ENCODE measurements at regions not wholly inside any gene's neighbourhood (a gene's known extent, or its start where the extent isn't known, plus 50 kb on each side); places are given as distances from the start of the nearest gene placed in this dataset.
A peak's percentile ranks its signal among the peaks of the same experiment; 100 is the strongest.
"Not testable (repeated sequence)": the region's sequence is repeated elsewhere in the genome, so short reads cannot be mapped to it uniquely, and the experiment has no call there.

DNA sequence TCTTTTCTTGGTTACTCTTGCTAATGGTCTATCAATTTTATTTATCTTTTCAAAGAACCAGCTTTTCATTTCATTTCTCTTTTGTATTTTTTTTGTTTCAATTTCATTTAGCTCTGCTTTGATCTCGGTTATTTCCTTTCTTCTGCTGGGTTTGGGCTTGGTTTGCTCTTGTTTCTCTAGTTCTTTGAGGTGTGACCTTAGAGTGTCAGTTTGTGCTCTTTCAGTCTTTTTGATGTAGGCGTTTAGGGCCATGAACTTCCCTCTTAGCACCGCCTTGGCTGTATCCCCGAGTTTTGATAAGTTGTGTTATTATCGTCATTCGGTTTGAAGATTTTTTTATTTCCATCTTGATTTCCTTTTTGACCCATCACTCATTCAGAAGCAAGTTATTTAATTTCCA is 265.5 kb downstream of the VAPA start:
- intact Hi-C loops (cut with DNase I); DNase-seq; ATAC-seq: not testable (repeated sequence)

DNA sequence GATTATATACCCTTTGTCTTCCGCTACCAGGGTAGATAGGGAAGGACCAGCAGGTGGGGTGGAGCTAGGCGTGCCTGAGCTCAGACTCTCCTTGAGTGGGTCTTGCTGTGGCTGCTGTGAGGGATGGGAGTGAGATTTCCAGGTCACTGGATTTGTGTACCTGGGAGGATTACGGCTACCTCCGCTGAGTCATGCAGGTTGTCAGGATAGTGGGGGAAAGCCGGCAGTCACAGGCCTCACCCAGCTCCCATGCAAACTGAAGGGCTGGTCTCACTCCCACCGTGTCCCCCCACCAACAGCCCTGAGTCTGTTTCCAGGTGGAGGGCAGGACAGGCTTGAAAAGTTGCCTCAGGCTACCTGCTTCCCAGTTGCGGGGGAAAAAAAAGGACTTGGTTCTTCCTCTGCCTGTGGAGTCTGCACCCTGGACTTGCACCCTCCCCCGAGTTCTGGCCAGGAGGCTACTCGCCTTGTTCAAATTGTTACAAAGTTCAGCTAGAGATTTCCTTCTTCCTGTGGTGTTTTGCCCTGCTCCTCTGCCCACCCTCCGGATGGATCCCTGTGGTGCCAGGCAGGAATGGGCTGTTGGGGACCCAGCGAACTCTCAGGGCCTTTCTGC is 268.3 kb downstream of the VAPA start:
- ATAC-seq (no peak), DNase-seq (no peak)
- intact Hi-C loops (cut with DNase I) = loop anchor here in 1 of 2 donors (10.0 kb wide), 1 partner anchor 57 kb away; no protein-coding TSS in a partner anchor

DNA sequence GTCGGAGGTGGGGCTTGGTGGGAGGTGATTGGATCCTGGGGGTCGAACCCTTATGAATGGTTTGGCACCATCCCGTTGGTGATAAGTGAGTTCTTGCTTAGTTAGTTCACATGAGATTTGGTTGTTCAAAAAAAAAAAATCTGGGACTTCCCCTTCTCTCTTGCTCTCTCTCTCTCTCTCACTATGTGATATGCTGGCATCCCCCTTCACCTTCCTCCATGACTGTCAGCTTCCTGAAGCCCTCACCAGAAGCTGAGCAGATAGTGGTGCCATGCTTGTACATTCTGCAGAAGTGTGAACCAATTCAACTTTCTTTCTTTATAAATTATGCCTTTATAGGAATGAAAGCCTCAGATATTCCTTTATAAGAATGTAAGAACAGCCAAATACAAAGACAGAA is 269.7 kb upstream of the APCDD1 start:
- intact Hi-C loops (cut with DNase I) = loop anchor here in 1 of 2 donors (10.0 kb wide), 1 partner anchor 60 kb away; no protein-coding TSS in a partner anchor
- DNase-seq (no peak), ATAC-seq (no peak)

DNA sequence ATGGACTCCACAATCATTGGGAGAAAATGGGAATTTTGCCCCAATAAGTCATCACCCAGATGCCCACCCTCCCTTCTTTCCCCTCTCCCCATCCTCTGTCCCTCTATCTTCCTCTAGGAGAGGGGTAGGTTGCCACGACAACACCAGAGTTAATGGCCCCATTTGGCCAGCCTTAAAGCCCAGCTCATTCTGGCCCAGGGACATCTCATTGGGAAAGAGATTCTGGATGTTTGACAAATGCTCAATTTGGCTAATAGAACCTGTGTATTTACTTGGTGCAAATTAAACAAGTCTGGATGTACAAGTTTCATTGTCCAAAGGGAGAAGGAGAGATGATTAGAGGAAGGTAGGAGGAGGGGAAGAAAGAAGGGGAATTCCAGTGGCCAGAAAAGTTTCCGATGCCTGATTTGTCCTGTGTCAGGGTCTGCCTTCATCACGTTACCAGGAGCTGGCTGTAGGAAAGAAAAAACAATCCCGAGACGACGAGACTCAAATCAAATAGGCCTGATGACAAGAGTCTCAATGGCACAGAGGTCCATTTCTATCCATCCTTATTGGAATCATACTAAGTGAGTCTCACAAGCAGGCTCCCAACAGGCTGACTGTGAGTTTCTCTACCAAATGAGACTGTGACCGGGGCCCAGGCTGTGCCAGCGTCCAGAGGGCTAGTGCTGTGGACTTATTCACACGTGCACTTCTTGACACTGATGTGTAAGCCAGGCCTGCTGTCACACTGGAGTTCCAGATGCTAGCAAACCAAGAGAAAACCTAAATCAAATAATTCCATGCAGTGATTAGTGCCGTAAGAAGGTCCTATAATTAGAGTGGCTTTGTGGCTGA is 265.2 kb upstream of the APCDD1 start:
- DNase-seq (no peak), ATAC-seq (peak; percentile 54 to 80)
- intact Hi-C loops (cut with DNase I) = loop anchor here in 1 of 2 donors (10.0 kb wide), 1 partner anchor 64 kb away; no protein-coding TSS in a partner anchor

DNA sequence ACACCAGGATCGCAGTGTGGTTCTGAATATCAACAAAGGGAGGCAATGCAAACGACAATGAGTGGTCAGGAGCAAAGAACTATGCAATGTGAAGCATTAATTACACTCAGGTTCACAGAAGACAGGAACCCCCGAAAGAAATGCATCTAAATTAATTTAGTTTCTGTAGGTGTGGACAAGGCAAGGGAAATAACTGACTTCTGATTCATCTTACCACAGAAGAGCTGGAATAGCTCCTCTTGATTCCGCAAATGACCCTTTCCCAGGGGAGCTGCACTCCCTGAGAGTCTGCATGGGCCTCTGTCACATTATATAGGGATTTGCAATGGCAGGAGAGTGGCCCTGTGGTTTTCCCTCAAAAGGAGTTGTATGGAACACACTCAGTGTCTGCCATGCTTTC is 263.9 kb upstream of the APCDD1 start:
- DNase-seq (no peak), ATAC-seq (no peak)
- intact Hi-C loops (cut with DNase I) = no loop called here

DNA sequence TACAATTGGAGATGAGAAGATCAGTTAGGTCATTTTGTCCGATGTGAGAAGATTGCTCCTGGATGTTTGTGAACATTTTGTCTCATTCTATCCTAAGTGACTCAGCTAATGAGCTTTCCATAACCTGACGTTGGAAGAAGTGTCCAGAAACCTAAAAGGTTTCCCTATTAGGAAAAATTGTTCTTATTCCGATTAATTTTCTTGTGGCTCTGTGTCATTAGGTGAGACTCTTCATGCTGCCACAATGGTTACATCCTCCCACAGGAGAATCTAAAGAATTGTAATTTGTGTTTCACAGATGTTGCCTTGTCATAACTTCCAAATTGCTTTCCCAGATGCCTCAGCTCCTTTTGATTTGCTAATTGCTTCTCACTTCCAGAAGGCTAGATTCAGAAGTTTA is 261.0 kb upstream of the APCDD1 start:
- no peak for DNase-seq
- intact Hi-C loops (cut with DNase I) = no loop called here
- no peak for ATAC-seq

DNA sequence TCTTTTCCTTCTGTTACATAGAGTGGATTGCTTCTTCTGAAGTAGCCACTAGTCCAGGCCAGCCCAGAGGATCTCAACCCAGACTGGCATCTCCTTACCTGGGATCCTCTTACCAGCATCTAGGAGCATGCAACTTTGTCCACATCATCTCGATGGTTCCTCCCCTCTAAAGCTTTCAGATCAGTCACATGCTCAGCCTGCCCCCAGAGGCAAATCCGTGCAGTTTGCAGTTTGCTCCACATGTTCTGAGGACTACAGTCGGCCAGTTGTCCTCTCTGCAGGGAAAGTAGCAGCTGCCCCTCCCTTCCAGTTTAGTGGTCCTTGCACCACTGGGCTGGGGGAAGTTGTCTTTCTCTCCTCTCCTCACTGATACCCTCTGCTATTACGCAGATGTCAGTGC is 259.8 kb upstream of the APCDD1 start:
- intact Hi-C loops (cut with DNase I) = no loop called here
- DNase-seq = no peak
- peak in 1 of 2 donors; percentile 15 for ATAC-seq

DNA sequence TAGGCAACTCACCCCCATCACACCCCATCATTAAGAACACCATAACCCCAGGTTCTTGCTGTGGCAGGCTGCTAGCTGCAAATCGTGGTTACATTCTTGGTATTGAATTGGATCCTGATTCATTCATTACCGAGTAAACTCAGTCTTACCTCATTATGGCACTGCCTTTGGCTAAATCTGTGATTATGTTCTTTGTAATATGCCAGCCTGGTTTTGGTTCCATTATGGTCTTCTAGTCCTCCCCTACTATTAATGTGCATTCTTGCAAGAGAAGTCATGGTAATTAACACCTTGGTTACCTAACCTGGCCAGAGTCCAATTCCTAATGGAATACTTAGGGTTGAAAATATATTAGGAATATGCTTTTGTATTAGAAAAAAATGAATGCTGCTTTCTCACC is 258.9 kb upstream of the APCDD1 start:
- intact Hi-C loops (cut with DNase I) = no loop called here
- ATAC-seq (no peak), DNase-seq (no peak)

DNA sequence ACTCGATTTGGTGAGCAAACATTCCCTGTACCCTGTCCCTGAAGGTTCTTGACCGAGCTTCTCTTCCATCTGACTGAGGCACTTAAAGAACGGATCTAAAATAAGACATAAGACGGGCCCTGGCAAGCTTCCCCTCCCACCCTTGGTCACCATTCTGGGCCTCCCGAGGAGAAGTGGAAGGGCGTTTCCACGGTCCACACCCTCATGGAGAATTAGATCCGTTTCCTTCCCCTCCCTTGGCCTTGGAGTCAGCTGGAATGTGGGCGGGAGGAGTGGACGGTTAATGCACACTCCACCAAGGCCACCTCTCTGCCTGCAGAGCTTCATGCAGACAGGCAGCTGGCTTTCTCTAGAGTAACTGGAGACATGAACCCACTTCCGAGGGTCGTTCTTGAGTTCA is 257.3 kb upstream of the APCDD1 start:
- intact Hi-C loops (cut with DNase I) = no loop called here
- ATAC-seq = peak in 1 of 2 donors; percentile 70
- peak; percentile 57 for DNase-seq

DNA sequence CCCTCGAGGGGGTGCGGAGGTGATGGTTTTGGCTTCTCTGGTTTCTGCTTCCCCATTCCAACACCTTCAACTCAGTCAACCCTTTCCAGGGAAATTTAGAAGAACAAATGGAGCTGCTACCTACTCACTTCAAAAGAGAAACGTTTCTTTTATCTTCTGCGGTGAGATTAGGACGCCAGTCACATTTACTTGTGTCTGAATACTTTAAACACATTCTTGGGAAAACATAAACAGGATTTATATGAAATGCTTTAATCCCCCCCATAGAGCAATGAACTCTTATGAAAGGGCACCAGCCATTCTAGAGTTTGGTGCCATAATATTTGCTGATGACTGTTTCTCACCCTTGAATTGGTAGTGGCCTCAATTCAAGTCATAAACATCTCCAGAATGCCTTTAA is 253.2 kb upstream of the APCDD1 start:
- ATAC-seq (no peak), DNase-seq (no peak)
- intact Hi-C loops (cut with DNase I) = no loop called here

DNA sequence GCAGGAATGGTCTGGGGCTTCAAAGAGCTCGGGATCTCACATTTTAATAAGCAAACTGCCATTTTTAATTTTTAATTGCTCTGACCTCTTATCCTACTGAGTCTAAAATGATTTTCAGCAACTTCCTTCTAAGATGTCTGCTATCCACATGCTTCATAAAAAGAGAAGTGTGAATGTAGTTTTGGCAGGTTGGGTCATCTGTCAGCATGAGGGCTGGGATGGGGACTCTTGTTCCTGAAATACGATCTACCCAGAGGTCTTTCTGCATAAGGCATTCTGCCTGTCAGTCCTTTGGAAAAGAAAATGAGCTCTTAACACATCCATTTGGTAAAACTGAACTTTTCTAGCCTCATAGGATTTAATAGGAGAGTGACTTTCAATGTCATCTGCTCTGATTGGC is 252.8 kb upstream of the APCDD1 start:
- intact Hi-C loops (cut with DNase I) = no loop called here
- DNase-seq = no peak
- no peak for ATAC-seq

DNA sequence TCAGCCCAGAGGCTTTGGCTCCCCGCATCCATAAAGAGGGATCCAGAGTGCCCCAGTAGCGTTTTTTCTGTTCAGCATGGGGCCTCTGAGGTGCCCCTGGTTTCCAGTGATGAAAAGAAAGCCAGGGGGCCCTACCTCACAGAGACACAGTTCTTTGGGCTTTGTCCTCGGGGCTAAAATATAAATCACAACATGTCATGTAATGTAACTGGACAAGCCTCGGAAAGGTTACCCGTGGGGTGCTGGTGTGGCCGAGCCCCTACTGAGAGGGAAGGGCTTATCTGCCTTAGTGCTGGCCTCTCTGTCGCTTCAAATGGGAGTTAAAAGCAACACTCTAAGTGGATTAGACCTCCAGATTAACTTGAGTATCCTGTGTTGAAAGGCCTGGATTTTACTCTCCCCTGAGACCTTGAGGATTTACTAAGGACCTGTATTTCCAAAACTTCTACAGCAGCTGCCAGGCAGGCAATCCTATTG is 251.6 kb upstream of the APCDD1 start:
- intact Hi-C loops (cut with DNase I) = no loop called here
- ATAC-seq (no peak), DNase-seq (no peak)

DNA sequence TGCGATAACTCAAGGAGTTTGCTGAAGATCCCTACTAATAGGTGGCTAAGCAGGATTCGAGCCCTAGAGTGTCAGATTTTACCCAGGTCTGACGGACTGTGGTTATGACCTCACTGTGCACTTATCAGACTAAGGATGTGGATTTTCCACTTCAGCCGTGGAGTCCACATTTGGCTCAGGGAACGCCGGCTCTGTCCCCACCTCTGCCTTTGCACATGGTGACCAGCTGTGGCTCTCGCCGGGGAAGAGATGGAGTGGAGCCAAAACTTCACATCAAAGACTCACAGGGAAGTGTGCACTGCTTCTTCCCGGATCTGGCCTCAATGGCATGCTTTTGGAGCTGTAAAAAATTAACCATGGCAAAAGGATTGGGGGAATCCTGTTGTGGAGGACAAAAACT is 249.3 kb upstream of the APCDD1 start:
- ATAC-seq = peak in 1 of 2 donors; percentile 53
- intact Hi-C loops (cut with DNase I) = no loop called here
- DNase-seq = peak; percentile 48

DNA sequence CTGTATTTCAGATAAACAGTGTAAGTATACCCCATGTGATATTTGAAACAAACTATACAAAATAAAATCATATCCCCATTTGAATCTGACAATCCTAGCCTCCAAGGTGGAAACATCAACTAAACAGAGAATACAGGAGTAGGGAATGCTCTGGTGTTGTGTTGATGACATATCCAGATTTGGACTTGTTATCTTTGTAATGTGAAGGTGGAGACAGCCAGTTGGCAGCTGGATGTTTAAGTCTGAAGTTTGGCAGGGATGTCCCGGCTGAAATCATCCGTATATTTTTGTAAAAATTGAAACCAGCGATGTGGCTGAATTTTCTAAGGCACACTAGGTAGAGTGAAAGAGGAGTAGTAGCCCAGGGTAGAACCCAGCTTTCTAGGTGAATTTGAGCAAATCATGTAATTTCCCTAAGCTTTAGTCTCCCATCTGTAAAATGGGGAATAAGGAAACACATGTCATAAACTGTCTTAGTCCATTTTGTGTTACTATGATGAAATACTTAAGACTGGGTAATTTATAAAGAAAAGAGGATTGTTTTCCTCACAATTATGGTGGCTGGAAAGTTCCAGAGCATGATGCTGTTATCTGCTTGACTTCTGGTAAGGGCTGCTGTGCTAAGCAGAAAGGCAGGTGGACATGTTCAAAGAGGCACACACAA is 246.6 kb upstream of the APCDD1 start:
- intact Hi-C loops (cut with DNase I) = no loop called here

DNA sequence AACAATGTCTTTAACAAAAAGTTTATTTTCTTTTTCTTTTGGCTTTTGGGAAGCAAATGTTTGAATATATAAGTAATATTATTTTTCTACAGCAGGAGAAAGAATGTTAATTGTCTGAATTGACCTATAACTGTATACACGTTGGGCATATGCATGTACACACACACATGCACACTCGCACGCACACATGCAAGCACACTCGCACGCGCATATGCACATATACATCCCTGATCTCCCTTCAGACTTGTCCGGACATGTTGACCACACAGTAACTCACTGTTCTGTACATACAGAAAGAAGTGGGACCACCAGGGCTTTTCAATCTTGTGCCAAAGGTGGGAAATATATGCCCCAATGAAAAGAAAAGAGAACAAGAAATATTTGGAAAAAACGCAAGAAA is 245.1 kb upstream of the APCDD1 start:
- DNase-seq = no peak
- no peak for ATAC-seq
- intact Hi-C loops (cut with DNase I) = no loop called here

More for the DNA sequence above, 246.6 kb upstream of the APCDD1 start:
- ATAC-seq (peak; percentile 70 to 85), DNase-seq (no peak)

DNA sequence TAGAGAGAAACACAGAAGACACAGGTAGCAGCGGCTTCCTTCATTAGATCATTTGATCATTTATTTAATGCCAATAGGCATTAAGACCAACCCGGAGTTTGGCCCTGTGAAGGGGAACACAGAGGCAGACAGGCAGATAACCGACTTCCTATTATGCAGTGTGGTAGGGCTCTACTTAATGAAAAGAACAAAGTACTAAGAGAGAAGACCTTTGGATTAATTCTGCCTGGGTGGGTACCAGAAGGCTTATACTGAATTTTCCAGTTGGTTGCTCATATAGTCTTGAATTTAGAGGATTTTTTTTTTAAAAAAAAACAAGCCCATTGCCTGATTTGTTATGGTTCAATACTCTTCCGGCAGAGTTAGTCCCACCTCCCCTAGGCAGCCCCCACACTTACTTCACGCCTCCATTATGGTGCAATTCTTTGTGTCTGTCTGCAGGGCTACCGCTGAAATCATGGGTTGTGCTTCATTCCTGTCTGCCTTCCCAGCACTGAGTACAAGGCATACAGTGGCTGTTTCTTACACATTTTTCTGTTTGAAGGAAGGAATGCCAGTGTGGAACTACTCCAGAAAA is 244.3 kb upstream of the APCDD1 start:
- intact Hi-C loops (cut with DNase I) = no loop called here
- no peak for DNase-seq
- no peak for ATAC-seq

DNA sequence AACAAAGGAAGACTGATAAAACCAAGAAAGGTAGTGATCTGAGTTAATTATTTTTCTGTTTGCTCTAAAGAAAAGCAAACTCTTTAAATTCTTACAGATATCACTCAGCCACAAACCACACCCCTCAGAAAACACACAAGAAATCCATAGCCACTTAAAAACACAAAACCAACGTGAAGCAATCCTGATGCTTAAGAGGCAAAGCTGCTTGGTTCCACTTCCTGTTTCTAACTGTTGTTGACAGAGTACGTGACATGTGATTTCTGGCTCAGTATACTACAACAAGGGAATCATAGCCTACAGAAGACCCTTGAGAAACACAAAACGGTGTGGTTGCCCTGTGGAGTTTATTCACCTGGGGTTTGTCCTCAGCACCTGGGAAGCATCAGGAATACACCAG is 240.9 kb upstream of the APCDD1 start:
- ATAC-seq = peak in 1 of 2 donors; percentile 51
- intact Hi-C loops (cut with DNase I) = no loop called here
- no peak for DNase-seq

DNA sequence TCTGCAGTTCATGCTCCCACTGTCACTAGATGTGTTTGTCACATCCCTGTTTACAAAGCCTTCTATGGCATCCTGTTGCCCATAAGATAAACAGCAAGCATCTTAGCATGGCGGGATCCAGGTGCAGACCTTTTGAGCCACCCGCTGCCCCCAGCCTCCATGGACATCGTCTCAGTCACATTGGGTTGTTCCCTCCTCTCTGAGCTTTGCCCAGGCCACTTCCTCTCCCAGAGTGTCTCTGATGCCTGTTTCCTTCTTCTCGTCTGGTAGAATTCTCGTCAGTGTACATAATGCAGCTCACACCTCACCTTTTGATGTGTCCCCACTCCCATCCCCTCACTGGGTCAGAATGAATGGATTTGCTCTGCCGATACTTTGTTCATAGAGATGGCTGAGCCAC is 239.0 kb upstream of the APCDD1 start:
- ATAC-seq (no peak), DNase-seq (no peak)
- intact Hi-C loops (cut with DNase I) = no loop called here

DNA sequence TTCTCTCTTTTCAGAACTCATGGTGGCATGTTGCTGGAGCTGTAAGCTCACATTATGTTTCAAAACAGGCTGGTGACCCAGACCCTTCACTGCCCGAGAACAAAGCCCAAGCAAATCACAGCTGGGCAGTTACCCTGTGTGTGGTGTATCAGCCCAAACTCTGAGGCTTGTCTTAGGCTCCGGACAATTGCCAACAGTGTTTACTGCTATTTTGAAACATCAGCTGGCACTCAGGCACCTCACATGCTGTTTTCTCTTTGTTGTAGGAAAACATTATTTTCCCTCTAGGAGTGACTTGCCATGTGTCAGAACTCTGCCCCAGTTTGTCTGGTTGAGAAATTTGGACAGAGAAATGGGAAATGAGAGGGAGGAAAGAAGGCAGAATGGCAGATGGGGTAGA is 237.6 kb upstream of the APCDD1 start:
- ATAC-seq (peak in 1 of 2 donors; percentile 71), DNase-seq (no peak)
- intact Hi-C loops (cut with DNase I) = no loop called here

DNA sequence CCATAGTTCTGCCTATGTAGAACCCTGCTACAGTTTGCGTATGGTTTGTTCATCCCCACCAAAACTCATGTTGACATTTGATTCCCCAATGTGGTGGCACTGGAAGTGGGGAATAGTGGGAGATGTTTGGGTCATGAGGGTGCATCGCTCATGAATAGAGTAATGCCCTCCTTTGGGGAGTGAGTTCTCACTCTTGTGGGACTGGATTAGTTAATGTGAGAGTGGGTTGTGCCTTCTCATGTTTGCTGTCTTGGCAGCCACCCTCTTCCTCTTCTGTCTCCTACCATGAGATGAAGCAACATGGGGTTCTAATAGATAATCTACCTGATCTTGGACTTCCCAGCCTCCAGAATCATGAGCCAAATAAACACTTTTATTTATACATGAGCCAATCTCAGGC is 237.2 kb upstream of the APCDD1 start:
- intact Hi-C loops (cut with DNase I) = no loop called here
- ATAC-seq (no peak), DNase-seq (no peak)
